GM19395 (cell line): ENCODE measurements at regions not wholly inside any gene's neighbourhood (a gene's known extent, or its start where the extent isn't known, plus 50 kb on each side); places are given as distances from the start of the nearest gene placed in this dataset.

ENCODE experiments used
- ATAC-seq: cut with Tn5 transposase; IDR thresholded peaks from one replicate; pipeline ENCODE4 v1.9.1; 2021; ENCODE audit warnings: mild to moderate bottlenecking, moderate library complexity; ENCODE audit not compliant: unreplicated experiment

GRCh38 chr13:44210525-44210924 is 163.1 kb upstream of the SERP2 start:
- ATAC-seq: no peak

- ATAC-seq: no peak
Observed at GRCh38 chr13:44211286-44211685, 162.3 kb upstream of the SERP2 start.

- ATAC-seq: no peak
Observed at GRCh38 chr13:44211704-44212346, 161.8 kb upstream of the SERP2 start.

- ATAC-seq: no peak
Observed at GRCh38 chr13:44212633-44213396, 160.8 kb upstream of the SERP2 start.

- ATAC-seq: no peak
Observed at GRCh38 chr13:44218501-44219240, 155.0 kb upstream of the SERP2 start.

- ATAC-seq: no peak
Observed at GRCh38 chr13:44219577-44220548, 153.8 kb upstream of the SERP2 start.

GRCh38 chr13:44220948-44221347 is 152.7 kb upstream of the SERP2 start:
- ATAC-seq: no peak

- no peak for ATAC-seq
Observed at GRCh38 chr13:44221657-44222056, 152.0 kb upstream of the SERP2 start.

GRCh38 chr13:44223770-44224444 is 149.7 kb upstream of the SERP2 start:
- no peak for ATAC-seq

GRCh38 chr13:44224450-44225149 is 149.0 kb upstream of the SERP2 start:
- ATAC-seq: no peak

- ATAC-seq: no peak
Observed at GRCh38 chr13:44229371-44230030, 144.1 kb upstream of the SERP2 start.

GRCh38 chr13:44230071-44230470 is 143.6 kb upstream of the SERP2 start:
- no peak for ATAC-seq

GRCh38 chr13:44230736-44231135 is 142.9 kb upstream of the SERP2 start:
- ATAC-seq: no peak

GRCh38 chr13:44231786-44232516 is 141.7 kb upstream of the SERP2 start:
- no peak for ATAC-seq

- no peak for ATAC-seq
Observed at GRCh38 chr13:44232774-44233173, 140.8 kb upstream of the SERP2 start.

- ATAC-seq: no peak
Observed at GRCh38 chr13:44234566-44234965, 139.1 kb upstream of the SERP2 start.

GRCh38 chr13:44236370-44236769 is 137.3 kb upstream of the SERP2 start:
- no peak for ATAC-seq

- ATAC-seq: no peak
Observed at GRCh38 chr13:44236801-44237207, 136.8 kb upstream of the SERP2 start.
